ENCODE measurements at regions not wholly inside any gene's neighbourhood (a gene's known extent, or its start where the extent isn't known, plus 50 kb on each side); places are given as distances from the start of the nearest gene placed in this dataset.

DNA sequence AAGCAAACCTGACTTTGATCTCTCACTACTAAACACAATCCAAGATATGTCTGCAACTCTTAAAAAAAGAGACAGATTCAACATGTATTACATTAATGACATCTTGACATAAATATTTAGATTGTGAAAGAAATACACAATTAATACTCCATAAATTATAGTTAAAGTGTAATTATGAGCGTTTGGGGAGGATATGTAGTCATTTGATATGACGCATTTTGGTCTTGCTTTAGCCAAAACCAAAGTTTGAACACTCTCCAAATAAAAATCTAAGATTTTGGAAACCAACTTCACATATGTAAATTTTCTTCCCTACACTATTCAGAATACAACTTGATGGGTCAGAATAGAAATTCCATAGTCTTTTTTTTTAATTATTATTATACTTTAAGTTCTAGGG is 1257.6 kb downstream of the SLC16A7 start:
- H3K36me3 Mint-ChIP-seq = no peaks in the 10 kb centered on the region
- no peak for TF ChIP-seq CTCF (IDR thresholded peaks at IDR 0.05; ENCODE audit: unreplicated experiment)
- no peak overlapping the region for H3K27ac Mint-ChIP-seq
- H3K9me3 Mint-ChIP-seq = no peaks in the 10 kb centered on the region
- no peak overlapping the region for H3K4me3 Mint-ChIP-seq
- H3K4me1 Mint-ChIP-seq = no peaks in the 10 kb centered on the region
- H3K27me3 Mint-ChIP-seq (ENCODE audit: low read depth) = no peaks in the 10 kb centered on the region
- DNase-seq (ENCODE audit: low spot score in 2 of 2, unreplicated experiment in 2 of 2) = no peak

- Mint-ChIP-seq H3K27me3 (ENCODE audit: low read depth) (no peaks in the 10 kb centered on the region), H3K9me3 (no peaks in the 10 kb centered on the region), H3K27ac (no peak overlapping the region), H3K36me3 (no peaks in the 10 kb centered on the region), H3K4me1 (no peaks in the 10 kb centered on the region), H3K4me3 (no peak overlapping the region)
- TF ChIP-seq CTCF (IDR thresholded peaks at IDR 0.05; ENCODE audit: unreplicated experiment) = no peak
- DNase-seq (ENCODE audit: low spot score in 2 of 2, unreplicated experiment in 2 of 2) = no peak
These were observed 1267.6 kb downstream of the SLC16A7 start for GRCh38 chr12:60863421-60863820.

DNA sequence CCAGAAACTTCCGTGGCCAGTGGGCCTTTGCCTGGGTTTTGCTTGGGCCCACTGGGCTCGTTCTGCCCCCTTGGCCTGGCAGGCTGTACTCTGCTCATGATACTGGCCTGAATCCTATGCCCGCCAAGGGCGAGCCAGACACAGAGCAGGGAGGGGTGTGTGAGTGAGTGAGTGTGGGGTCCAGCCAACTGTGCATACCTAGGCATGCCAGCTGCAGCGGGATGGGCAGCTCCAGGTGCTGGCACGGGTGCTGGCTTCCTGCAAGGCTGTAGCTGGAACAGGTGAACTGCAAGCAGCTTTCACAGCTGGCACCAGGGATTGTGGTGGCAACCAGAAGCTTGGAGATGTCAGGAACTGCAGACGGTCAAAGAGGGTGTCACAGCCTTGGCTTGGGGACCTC is 1276.4 kb downstream of the SLC16A7 start:
- TF ChIP-seq CTCF (IDR thresholded peaks at IDR 0.05; ENCODE audit: unreplicated experiment) = no peak
- H3K9me3 Mint-ChIP-seq = peaks cover 3% of the 10 kb centered on the region
- no peaks in the 10 kb centered on the region for H3K4me1 Mint-ChIP-seq
- no peaks in the 10 kb centered on the region for H3K27me3 Mint-ChIP-seq (ENCODE audit: low read depth)
- H3K27ac Mint-ChIP-seq = no peak overlapping the region
- H3K36me3 Mint-ChIP-seq = no peaks in the 10 kb centered on the region
- no peak overlapping the region for H3K4me3 Mint-ChIP-seq
- no peak for DNase-seq (ENCODE audit: low spot score in 2 of 2, unreplicated experiment in 2 of 2)

DNA sequence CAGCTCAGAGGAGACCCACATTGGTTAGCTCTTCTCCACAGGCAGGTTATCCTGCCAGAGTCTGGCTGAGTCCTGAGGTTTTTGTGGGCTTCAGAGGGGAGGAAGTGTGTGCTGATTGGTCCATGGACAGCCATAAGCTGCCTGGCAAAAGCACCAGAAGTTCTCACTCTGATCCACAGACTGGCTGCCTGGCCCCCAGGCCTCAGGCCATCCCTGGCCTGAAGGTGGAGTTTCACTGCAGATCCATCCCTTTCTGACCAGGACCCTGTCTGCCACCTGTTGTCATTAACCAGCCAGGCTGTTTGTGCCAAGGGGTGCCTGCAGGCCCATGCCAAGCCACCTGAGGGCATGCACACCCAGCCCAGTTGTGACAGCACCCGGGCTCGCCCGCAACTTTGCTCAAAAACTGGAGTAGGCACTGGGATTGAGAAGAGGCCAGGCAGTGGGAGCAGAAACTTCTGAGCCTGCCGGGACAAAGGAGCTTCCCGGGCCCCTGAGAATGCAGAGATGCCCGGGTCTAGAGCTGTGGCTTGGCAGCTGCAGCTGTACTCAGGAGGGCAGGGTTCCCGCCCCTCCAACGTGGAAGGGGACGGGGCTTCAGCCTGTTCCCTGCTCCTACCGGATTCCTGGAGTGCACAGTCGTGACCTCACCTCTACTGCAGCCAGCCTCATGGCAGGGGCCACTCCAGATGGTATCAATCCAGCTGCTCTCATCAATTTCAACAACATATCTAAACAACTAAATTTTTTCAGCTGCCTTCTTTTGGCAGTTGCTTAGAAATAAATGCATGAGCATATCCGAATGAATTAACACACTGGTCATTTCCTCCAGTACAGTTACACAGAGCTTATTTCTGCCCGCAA is 1277.3 kb downstream of the SLC16A7 start:
- Mint-ChIP-seq H3K27me3 (ENCODE audit: low read depth) (no peaks in the 10 kb centered on the region), H3K4me1 (no peaks in the 10 kb centered on the region), H3K4me3 (no peak overlapping the region), H3K9me3 (peaks cover 3% of the 10 kb centered on the region), H3K36me3 (no peaks in the 10 kb centered on the region), H3K27ac (no peak overlapping the region)
- TF ChIP-seq CTCF (IDR thresholded peaks at IDR 0.05; ENCODE audit: unreplicated experiment) = no peak
- DNase-seq (ENCODE audit: low spot score in 2 of 2, unreplicated experiment in 2 of 2) = no peak

- Mint-ChIP-seq H3K9me3 (peaks cover 5% of the 10 kb centered on the region), H3K27ac (no peak overlapping the region), H3K36me3 (no peaks in the 10 kb centered on the region), H3K4me1 (no peaks in the 10 kb centered on the region), H3K27me3 (ENCODE audit: low read depth) (no peaks in the 10 kb centered on the region), H3K4me3 (no peak overlapping the region)
- no peak for DNase-seq (ENCODE audit: low spot score in 2 of 2, unreplicated experiment in 2 of 2)
- TF ChIP-seq CTCF (IDR thresholded peaks at IDR 0.05; ENCODE audit: unreplicated experiment) = no peak
These were observed 1278.3 kb downstream of the SLC16A7 start for GRCh38 chr12:60874091-60874490.
